Left kidney (tissue), 1 donor: ENCODE measurements at regions not wholly inside any gene's neighbourhood (a gene's known extent, or its start where the extent isn't known, plus 50 kb on each side); places are given as distances from the start of the nearest gene placed in this dataset.

Experiments
- DNase-seq: peaks from one replicate; pipeline ENCODE4 v3.0.0-alpha.2; 2013

DNA sequence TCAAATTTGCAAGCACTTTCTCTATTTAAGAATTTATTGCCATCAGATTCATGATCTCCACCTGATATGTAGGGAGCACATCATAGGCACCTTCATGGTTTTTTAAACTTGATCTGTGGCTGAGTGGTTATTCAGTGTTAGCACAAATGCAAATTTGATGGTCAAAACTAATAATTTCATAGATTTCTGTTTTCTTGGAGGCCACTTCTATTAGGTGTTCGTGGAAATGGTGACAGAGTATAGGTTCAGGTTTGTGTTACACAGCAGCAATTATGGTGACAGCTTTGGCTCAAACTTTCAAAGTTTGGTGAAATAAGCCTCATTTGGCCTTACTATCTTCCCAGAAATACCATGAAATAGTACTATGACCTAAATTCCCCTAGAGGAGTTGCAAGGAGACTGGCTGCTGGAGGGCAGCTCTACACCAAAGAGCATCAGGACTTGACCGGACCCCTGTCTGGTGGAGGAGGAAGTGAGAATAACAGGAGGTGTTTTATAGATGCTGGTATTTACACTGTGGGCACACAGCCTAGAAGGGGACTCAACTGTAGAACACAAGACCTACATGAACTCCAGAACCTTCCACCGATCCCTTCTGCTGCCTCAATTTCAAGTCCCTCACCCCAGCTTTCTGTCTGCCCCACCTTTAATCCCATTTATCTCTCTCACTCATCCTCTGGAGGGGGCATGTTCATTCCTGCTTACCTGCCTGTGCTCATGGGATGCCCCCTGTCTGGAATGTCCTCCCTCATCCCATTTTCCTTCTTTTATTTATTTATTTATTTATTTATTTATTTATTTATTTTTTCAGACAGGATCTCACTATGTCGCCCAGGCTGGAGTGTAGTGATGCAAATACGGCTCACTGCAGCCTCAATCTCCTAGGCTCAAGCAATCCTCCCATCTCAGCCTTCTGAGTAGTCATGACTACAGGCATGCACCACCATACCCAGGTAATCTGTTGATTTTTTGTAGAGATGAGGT lies 132.9 kb upstream of the SIX2 start:
- DNase-seq, result no peak

DNA sequence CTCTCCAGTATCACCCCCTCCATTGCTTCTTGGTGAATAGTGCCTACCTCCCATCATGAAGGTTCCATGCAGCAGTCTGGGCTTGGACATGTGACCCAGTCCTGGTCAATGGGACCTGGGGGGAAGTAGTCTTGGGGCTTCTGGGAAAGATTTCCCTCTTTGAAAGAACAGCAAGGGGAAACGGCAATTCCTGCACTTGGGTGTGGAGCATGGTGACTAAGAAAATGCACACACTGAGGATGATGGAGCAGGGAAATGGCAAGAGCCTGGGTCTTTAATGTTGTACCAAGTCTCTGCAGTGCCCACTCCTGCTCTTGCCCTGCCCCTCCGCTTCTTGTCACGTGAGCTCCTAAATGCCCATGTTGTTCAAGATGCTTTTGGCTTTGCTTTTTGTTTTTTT lies 131.4 kb upstream of the SIX2 start:
- no peak for DNase-seq

DNA sequence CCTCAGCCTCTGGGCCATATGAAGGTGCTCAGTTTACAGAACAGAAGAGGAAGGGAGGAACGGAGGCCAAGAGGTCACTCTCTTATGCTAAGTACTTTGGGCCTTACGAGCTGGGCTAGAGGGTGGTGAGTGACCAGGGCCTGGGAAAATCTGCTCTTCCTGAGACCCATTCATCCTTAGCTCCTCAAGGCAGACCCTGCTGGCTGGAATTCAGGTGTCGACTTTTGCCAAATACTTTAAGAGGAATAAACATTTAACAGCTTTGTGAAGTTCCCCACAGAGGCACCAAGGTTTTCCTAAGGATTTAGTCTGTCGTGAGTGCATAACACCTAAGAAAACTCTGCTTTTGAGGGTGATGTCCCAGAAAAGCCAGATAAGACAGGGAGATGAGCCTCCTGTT lies 129.7 kb upstream of the SIX2 start:
- no peak for DNase-seq

DNA sequence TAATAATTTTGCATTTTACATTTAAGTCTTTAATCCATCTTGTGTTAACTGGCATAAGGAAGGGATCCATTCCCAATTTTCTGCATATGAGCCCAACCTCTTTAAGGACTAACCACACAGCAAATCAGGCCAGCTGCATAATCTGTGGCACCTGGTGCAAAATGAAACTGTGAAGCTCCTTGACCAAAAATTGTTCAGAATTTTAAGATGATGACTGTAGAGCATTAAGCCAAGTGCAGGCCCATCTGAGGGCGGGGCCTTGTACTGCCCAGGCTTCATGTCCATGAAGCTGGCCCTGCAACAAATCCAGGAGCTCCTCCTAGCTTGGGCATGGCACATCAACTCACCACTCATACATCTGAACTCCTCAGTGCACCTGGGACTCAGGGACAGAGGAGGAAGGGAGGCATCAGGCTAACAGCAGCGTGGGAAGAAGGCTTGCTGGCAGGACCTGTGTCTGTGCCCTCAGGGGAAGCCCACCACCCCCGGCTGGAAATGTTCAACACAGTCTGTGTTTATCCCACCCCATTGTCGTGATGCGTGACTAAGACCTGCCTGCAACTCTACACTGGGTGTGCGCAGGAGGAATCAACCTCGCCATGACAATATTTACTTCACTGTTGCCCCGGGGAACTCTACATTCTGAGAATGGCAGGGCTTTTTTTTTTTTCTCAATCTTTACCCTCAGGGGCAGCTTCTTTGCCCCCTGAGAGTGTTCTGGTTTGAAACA lies 128.9 kb upstream of the SIX2 start:
- DNase-seq, result no peak

DNA sequence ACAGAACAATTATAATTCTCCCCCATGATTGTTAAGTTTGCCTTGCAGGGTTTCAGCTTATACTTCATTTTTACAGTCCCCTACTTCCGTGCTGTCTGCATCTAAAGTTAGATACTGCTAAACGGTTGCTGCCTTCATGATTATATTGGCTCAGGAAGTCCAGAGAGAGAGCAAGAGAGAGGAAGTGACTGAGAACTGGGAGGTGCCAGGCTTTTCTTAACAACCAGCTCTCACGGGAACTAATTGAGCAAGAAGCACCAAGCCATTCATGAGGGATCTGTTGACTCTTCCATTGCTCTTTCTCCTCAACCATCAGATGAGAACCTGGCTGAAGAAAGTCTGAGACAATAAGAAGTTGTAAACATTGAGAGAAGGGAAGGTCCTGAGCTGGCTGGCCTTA lies 125.5 kb upstream of the SIX2 start:
- DNase-seq, result no peak

DNA sequence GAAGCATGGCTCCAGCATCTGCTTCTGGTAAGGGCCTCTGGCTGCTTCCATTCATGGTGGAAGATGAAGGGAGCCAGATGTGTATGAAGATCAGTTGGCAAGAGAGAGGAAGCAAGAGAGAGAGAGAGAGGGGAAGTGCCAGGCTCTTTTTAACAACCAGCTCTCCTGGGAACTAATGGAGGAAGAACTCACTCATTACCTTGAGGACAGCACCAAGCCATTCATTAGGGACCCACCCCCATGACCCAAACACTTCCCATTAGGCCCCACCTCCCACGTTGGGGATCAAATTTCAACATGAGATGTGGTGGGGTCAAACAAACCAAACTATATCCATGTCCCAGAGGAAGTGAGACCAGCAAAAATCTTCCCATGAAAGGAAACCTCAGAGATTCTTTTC lies 124.8 kb upstream of the SIX2 start:
- DNase-seq, result no peak

DNA sequence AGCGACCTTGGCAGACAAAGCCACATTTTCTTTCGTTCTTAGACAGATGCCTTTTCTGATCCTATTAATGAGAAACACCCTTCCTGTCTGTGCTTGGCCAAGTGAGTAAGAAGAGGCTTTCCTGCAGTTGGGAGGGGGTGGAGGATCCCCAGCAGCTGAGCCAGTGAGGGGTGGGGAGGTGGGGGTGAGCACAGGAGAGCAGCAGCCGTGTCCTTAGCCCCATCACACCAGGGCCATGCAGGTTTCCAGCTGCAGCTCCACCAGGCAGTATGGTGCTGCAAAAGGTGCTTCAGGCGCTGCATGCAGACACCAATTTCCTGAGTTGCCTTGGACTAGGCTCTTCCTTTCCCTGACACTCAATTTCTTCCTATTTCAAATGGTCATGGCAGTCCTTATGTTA lies 123.3 kb upstream of the SIX2 start:
- DNase-seq, result no peak

DNA sequence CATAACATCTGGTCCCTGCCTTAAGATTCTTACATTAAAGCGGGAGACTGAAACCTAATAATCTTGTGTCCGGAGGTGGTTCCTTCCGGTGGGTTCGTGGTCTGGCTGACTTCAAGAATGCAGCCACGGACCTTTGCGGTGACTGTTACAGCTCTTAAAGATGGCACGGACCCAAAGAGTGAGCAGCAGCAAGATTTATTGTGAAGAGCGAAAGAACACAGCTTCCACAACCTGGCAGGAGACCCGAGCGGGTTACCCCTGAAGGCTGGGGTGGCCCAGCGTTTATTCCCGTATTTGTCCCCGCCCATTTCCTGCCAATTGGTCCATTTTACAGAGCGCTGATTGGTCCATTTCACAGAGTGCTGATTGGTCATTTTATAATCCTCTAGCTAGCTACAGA lies 122.3 kb upstream of the SIX2 start:
- DNase-seq, result no peak

DNA sequence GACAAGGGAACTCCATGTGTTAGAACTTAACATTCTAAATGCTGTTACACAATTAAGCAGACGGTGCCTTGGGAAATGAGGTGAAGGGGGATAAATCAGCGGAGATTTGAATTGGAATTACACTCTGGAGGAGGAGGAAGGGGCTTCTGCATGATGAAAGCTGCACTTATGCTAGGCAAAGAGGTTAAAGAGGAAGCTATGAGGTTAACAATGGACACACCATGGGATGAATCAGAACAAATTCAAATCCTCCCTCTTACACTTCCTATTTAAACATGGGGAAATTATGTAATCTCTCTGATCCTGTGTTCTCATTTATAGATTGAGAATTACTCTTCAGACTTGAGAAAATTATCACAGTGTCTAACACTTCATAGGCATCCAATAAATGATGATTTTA lies 121.5 kb upstream of the SIX2 start:
- DNase-seq, result no peak

DNA sequence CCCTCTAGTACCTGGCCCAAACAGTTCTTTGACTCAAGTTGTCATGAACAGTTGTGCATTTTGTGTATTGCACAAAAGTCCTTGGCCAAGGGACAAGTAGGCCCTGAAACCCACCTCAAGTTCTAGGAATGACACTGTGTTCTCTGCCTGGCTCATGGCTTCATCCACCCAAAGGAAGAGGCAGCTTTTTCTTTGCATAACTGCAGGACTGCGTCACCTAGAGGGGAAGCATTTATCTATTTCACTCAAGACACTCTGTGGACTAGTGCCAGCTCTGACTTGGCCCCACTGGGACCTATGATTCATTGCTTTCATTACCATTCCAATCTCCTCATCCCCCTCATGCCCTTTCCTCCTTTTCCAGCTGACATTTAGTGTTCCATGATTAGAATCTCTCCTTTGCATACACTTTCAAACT lies 119.3 kb upstream of the SIX2 start:
- DNase-seq, result peak; percentile 50

DNA sequence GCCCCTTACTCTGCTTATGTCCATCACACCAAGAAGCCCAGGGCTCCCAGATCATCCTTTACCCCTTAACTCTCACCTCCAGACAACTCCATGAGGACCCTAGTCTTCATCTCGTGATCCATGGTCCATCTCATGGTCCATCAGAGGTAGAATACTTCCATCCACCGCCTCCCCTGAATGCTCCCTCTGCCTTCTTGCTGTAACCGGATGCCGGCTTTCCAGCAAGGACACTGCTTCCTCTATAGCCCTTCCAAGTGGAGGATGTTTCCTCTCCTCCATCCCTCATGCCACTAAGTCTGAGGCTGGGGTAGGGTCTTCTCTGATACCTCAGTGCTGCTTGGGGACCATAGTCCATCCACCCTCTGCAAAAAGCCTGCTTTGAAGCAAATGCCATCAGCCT lies 118.6 kb upstream of the SIX2 start:
- DNase-seq, result no peak

DNA sequence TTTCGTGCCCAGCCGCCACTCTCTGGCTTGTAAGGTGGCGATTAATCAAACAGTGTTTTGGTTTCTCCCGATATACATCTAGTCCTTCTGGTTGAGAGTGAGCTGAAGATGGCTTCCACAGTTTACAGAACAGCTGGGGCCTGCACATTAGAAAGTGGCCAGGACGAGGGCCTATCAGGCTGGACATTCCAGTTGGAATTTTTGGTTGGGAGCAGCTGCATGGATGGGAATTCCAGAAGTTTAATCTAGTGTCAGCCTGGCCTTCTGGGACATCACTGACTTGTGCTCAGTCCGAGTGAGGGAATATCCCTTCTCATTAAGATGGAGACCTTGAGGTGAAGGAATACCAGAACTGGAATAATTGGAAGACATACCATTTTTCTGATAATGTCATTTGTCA lies 118.1 kb upstream of the SIX2 start:
- DNase-seq, result no peak

DNA sequence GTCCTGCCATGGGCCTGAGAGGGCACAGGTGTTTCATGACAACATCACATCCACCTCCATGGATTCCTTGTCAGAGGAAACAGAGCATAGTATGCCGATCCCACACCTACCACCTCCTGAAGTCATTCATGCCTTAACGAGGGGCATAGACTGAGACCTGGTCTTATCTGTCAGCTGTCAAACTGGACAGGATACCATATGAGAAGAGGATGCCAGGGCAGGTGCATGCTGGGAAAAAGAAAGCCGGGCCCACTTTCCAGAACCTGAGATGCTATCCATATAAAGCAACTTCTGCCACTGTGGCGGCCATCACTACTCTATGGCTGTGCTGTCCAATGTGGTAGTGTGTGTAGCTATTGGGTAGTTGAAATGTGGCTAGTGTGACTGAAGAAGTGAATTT lies 116.0 kb upstream of the SIX2 start:
- no peak for DNase-seq

DNA sequence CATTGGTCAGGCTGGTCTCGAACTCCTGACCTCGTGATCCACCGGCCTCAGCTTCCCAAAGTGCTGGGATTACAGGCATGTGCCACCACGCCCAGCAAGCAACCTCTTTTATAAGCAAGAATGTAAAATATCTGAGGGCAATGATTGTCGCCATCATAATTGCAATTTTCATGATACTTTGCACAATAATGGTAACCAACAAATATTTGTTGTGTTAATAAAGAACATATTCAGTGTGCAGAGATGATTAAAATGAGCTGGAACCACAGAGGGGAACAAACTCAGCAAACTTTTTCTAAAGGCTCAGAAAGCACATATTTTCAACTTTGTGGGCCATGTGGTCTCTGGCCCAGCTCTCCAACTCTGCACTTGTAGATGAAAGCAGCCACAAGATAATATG lies 115.2 kb upstream of the SIX2 start:
- no peak for DNase-seq

DNA sequence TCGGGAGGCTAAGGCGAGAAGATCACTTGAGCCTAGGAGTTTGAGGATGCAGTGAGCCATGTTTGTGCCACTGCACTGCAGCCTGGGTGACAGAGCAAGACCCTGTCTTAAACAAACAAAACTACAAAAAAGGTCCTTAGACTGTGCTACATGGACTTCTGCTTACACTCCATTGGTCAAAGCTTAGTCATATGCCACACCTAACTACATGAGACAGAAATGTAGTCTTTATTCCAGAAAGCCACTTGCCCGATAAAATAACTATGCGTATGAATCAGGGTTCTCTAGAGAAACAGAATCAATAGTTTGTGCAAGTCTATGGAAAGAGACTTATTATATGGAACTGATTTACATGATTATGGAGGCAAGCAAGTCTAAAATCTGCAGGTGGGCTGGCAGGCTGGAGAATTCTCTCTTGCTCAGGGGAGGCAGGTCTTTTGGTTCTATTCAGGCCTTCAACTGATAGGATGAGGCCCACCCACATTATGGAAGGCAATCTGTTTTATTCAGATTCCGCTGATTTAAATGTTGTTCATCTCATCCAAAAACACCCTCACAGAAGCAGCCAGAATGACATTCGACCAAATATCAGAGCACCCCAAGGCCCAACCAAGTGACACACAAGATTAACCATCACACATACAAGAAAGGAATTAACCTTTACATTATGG lies 114.4 kb upstream of the SIX2 start:
- no peak for DNase-seq

DNA sequence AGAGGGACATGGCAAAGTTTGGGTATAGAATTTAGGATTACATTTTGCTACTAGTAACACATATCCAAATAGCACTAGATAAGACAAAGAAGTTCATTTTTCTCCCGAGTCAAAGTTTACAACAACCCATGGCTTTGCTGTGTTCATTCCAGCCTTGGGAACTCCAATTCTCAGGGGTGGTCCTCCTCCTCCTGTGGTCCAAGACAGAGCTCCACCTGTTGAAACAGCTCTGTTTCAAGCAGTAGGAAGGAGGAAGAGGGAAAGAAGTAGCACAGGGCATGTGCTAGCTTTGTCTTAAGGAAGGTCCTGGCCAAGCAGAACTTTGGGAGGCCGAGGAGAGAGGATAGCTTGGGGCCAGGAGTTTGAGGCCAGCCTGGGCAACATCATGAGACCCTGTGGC lies 113.8 kb upstream of the SIX2 start:
- DNase-seq, result no peak

DNA sequence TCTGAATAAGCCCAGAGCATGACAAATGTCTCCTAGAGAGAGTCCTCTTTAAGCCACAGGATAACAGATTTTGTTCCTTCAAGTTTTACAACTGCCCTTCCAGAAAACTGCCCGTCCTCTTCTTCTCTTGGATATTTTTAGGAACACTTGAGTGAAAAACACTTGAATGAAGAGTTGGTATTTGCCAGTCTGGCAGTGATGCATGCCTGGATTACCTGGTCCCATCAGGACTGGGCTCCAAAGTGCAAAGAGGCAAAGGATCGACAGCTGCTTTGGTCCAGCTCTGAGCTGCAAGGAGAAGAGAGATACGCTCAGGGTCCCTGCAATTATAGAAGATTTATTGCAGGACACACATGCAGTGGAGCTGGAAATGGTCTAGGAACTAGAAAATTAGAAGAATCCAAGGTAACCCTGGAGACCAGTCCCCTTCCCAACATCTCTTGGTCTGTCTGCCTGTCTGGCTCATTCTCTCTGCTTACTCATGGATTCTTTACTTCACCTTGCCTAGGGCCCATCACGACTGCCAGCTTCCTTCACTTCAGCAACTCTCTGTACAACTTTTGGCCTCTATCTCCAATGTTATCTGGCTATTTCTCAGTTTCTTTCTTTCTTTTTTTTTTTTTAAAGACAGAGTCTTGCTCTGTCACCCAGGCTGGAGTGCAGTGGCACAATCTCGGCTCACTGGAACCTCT lies 112.1 kb upstream of the SIX2 start:
- DNase-seq, result no peak

DNA sequence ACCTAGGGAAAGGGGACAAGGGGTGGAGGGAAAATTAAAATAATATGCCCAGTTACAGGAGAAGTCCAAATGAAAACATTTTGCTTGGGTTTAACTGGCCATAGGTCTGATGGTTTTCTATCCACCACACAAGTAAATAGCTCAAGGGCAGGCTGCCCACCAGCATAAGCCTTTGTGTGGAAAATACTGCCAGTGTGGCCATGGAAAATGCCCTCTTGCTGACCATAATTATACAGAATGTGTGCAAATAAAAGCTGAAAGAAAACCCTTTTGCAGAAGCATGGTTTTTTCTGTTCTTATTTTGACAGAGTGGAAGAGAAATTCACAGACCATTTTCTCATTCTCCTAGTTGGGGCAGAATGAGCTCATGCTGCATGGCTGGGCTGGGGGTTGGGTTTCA lies 111.3 kb upstream of the SIX2 start:
- no peak for DNase-seq

DNA sequence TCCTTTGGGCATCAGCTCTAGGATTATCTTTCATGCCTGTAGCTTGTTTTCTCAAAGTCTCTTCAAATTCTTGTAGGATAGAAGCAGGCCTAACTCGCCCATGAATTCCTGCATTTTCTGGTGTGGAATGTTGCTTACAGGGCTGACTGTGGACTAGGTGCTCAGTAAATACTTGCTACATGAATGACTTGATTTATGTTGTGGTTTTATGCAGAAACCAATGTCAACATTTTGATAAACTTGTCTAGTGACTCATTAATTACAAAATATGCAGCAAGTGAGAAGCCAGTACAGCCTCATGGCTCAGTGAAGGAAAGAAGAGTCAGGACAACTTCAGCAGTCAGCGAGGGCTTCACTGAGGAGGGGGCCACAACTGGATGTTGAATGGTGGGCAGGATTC lies 110.6 kb upstream of the SIX2 start:
- DNase-seq, result no peak

DNA sequence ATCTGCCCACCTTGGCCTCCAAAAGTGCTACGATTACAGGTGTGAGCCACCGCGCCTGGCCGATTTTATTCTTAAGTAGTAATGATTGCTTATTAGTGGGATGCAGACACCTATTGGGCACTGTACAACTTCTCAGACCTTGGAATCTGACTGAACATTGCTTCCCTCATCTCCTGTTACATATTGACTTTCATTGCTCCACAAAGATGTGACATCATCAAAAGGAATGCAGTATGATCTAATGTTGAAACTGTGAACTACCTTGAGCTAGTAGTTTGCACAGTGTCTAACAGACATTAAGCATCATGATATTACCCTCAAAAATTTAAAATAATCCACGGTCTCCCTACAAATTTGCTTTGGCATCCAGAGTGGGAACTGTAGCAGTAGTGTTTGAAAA lies 109.8 kb upstream of the SIX2 start:
- no peak for DNase-seq

DNA sequence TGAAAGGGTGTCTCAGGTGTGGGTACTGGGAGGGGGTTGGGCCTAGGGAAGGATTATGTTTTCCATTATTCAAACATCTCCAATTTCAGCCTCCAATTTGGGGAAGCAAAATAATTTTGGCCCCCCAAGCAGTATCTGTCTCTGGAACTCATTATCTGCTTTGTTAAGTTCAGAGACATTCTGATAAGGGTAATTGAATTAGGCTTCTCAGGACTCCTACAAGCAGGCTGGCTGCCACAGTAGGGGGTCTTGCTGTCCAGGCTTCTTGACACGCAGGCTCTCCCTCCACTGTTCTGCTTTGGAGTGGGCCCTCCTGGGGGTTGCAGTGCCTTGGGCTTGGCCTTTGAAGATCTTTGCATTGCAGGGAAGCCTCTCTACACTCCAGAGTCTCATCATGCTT lies 108.1 kb upstream of the SIX2 start:
- no peak for DNase-seq

DNA sequence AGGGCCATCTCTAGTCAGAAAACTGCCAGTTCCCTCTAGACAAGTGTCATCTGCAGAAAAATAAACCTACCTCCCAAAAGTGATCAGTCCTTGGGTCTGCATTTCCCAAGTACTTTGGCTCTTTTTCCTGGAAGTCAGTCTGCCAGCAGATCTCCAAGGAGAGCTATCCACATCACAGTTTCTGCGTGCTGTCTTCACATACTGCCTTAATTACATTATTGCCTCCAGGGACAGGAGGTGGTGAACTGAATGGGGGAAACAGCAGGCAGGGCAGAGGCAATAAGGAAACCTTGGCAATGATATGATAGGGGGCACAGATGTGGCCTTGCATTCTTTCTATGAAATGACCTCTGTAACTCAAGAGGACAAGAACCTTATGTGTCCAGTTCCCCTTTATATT lies 105.9 kb upstream of the SIX2 start:
- no peak for DNase-seq
